ENCODE measurements at regions not wholly inside any gene's neighbourhood (a gene's known extent, or its start where the extent isn't known, plus 50 kb on each side); places are given as distances from the start of the nearest gene placed in this dataset.

DNA sequence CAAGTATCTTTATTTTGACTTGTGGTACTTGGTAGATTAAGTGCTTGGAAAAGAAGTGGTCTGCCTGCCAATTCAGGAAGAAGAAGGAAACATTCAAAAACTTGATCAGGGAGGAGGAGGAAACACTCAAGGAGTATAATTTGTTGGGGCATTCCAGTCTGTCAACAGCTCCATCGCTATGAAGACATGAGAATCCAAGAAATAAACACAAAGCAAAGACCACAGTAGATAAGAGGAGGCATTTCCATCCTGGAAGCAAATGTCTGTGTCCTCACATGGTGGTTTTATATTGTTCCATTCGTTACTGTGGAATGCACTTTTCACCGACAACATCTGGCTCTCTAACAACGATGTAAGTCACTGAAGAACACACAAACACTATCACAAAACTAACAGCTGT is 176.1 kb upstream of the FRMD4B start:
- H3K4me3 ChIP-seq = no peak overlapping the region
- no peak overlapping the region for H3K27ac ChIP-seq
- no peaks in the 10 kb centered on the region for H3K9me3 ChIP-seq
- no peaks in the 10 kb centered on the region for H3K4me1 ChIP-seq
- H3K27me3 ChIP-seq = no peaks in the 10 kb centered on the region
- DNase-seq = no peak
- TF ChIP-seq, protein P1, sequence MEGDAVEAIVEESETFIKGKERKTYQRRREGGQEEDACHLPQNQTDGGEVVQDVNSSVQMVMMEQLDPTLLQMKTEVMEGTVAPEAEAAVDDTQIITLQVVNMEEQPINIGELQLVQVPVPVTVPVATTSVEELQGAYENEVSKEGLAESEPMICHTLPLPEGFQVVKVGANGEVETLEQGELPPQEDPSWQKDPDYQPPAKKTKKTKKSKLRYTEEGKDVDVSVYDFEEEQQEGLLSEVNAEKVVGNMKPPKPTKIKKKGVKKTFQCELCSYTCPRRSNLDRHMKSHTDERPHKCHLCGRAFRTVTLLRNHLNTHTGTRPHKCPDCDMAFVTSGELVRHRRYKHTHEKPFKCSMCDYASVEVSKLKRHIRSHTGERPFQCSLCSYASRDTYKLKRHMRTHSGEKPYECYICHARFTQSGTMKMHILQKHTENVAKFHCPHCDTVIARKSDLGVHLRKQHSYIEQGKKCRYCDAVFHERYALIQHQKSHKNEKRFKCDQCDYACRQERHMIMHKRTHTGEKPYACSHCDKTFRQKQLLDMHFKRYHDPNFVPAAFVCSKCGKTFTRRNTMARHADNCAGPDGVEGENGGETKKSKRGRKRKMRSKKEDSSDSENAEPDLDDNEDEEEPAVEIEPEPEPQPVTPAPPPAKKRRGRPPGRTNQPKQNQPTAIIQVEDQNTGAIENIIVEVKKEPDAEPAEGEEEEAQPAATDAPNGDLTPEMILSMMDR (IDR thresholded peaks at IDR 0.05) = no peak
- no peaks in the 10 kb centered on the region for H3K36me3 ChIP-seq
- intact Hi-C loops (cut with DNase I) = no loop called here
- H3K9ac ChIP-seq (ENCODE audit: low read depth in 2 of 2, low read length in 2 of 2) = no peak overlapping the region

DNA sequence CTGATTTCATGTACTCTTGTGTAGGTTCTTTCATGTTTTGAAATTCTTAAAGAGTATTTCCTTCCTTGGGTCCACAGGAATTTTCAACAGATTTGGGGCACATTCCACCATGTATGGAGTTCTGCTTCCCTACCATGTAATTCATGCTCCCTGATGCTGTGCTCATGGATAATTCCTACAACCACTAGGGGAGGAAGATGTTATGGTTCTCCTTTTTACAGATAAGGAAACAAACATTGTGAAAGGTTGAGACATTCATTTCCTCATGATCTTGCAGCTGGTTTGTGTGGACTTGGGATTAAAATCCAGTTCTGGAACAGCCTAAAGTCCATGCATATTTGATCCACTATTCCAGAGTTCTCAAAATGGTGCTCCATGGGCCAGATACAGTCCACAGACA is 174.9 kb upstream of the FRMD4B start:
- H3K4me3 ChIP-seq = no peak overlapping the region
- no peak overlapping the region for H3K27ac ChIP-seq
- H3K36me3 ChIP-seq = no peaks in the 10 kb centered on the region
- DNase-seq = no peak
- TF ChIP-seq, protein P1 (IDR thresholded peaks at IDR 0.05) = no peak
- H3K9me3 ChIP-seq = no peaks in the 10 kb centered on the region
- no peaks in the 10 kb centered on the region for H3K4me1 ChIP-seq
- intact Hi-C loops (cut with DNase I) = no loop called here
- no peak overlapping the region for H3K9ac ChIP-seq (ENCODE audit: low read depth in 2 of 2, low read length in 2 of 2)
- no peaks in the 10 kb centered on the region for H3K27me3 ChIP-seq

DNA sequence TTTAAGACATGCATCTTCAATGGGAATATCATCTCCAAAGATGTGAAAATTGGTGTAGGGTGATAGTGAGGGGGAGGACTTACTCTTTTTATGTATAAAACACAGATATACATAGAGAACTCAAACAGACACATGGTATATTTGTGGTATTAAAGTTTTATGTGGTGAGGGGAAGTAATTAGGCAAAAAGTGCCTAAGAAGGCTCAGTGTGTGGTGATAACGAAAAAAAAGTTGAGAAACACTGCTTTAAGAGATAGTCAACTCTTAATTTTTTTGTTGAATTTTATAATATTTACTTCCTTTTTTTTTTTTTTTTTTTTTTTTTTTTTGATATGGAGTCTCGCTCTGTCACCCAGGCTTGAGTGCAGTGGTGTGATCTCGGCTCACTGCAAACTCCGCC is 174.2 kb upstream of the FRMD4B start:
- H3K4me3 ChIP-seq = no peak overlapping the region
- H3K9ac ChIP-seq (ENCODE audit: low read depth in 2 of 2, low read length in 2 of 2) = no peak overlapping the region
- no peaks in the 10 kb centered on the region for H3K36me3 ChIP-seq
- no peaks in the 10 kb centered on the region for H3K4me1 ChIP-seq
- no peak for DNase-seq
- no peaks in the 10 kb centered on the region for H3K27me3 ChIP-seq
- H3K9me3 ChIP-seq = no peaks in the 10 kb centered on the region
- TF ChIP-seq, protein P1 (IDR thresholded peaks at IDR 0.05) = no peak
- no peak overlapping the region for H3K27ac ChIP-seq
- intact Hi-C loops (cut with DNase I) = no loop called here

DNA sequence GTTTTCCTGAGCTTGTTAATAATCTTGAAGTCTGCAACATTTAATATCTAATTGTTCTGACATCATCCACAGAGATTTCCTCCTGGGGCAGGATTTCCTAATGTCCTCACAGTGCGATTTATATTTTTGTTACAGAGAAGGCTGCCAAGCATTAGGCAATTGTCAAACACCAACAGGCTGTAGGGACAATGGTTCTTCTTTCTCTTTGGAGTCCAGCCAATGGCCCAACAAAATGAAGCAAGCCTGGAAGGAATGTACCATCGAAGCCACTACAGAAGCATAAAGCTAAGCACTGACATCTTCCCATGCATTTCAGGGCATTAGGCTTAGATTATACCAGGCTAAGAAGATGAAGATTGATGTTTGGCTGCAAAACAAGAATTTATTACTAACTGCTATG is 173.0 kb upstream of the FRMD4B start:
- intact Hi-C loops (cut with DNase I) = no loop called here
- Histone ChIP-seq H3K9me3 (no peaks in the 10 kb centered on the region), H3K4me1 (no peaks in the 10 kb centered on the region), H3K9ac (ENCODE audit: low read depth in 2 of 2, low read length in 2 of 2) (no peak overlapping the region), H3K4me3 (no peak overlapping the region), H3K27ac (no peak overlapping the region), H3K27me3 (no peaks in the 10 kb centered on the region), H3K36me3 (no peaks in the 10 kb centered on the region)
- peak; percentile 46 for DNase-seq
- TF ChIP-seq, protein P1 (IDR thresholded peaks at IDR 0.05) = no peak

DNA sequence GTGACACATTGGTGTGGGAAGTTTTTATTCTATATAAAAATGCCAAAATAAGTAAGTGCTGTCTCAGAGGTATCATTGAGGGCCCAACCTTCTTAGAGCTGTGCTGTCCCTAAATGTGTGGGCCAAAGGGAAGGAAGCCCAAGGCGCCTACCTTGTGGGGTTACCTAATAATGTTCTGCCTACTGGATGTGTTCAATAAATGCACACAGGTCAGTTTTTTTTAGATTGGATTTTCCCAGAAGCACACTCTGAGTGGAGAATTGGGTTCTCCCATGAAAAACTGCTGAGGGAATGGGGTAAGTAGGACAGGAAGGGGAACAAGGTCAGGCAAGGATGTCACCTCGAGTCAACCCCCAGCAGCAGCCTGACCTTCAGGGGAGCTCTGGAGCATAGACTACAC is 168.7 kb upstream of the FRMD4B start:
- intact Hi-C loops (cut with DNase I) = no loop called here
- DNase-seq = no peak
- Histone ChIP-seq H3K36me3 (no peaks in the 10 kb centered on the region), H3K27me3 (no peaks in the 10 kb centered on the region), H3K4me3 (no peak overlapping the region), H3K27ac (no peak overlapping the region), H3K9ac (ENCODE audit: low read depth in 2 of 2, low read length in 2 of 2) (no peak overlapping the region), H3K9me3 (no peaks in the 10 kb centered on the region), H3K4me1 (no peaks in the 10 kb centered on the region)
- TF ChIP-seq, protein P1 (IDR thresholded peaks at IDR 0.05) = no peak

DNA sequence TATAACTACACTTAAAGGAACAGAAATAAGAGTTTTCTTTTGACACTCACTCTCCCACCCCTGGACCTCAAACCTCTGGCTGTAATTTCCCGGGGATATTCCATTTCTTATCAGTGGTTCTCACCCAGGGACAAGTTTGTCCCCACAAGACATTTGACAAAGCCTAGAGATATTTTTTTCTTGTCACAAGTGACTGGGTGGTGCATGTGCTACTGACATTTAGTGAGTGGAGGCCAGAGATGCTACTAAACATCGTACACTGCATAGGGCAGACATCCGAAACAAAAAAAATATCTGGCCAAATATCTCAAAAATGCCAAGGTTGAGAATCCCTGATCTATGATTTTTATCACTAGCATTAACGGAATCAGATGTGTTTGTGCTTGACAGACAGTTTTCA is 168.0 kb upstream of the FRMD4B start:
- H3K27me3 ChIP-seq = no peaks in the 10 kb centered on the region
- intact Hi-C loops (cut with DNase I) = no loop called here
- no peak for DNase-seq
- H3K4me1 ChIP-seq = no peaks in the 10 kb centered on the region
- TF ChIP-seq, protein P1 (IDR thresholded peaks at IDR 0.05) = no peak
- H3K4me3 ChIP-seq = no peak overlapping the region
- H3K9me3 ChIP-seq = no peaks in the 10 kb centered on the region
- H3K9ac ChIP-seq (ENCODE audit: low read depth in 2 of 2, low read length in 2 of 2) = no peak overlapping the region
- no peak overlapping the region for H3K27ac ChIP-seq
- H3K36me3 ChIP-seq = no peaks in the 10 kb centered on the region

Measured in colonic mucosa (tissue), 4 donors.